ENCODE measurements at regions not wholly inside any gene's neighbourhood (a gene's known extent, or its start where the extent isn't known, plus 50 kb on each side); places are given as distances from the start of the nearest gene placed in this dataset.
A peak's percentile ranks its signal among the peaks of the same experiment; 100 is the strongest.

DNA sequence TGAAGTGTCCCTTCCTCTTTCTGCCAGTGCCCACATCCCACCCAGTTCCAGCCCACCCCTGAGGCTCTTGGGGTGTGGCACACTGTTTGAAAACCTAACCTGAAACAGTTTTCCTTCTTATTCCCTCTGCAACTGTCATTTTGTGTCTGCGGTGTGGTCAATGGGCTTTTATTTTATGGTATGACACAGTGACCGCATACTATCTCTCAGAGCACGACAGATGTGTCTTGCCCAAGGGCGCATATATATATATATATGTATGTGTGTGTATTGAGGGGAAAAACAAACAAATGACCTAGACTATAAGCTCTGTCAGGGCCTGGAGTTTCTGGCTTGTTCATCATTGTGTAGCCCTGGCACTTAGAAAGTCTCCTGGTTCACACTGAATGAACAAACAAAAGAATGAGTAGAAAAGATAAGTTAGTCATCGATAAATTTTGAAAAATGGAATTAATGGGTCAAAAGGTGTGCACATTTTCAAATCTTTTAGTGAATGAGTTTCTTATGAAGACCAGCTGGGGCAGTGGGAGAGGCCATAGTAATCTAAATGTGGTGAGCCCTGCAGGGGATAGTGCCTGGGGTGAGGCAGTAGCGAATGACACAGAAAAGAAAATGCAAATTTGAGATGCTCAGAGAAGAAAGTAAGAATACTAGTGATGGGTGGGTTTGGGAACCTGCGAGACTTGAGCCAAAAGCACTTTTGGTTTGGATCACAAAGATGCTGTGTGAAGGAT lies 198.4 kb downstream of the SNX10 start:
- Histone ChIP-seq H3K4me3 (no peak overlapping the region), H3K9me3 (no peaks in the 10 kb centered on the region), H3K27me3 (ENCODE audit: insufficient read depth in 3 of 3, low read length in 2 of 3) (no peaks in the 10 kb centered on the region), H3K27ac (no peak overlapping the region), H3K36me3 (ENCODE audit: insufficient read depth in 1 of 2, low read depth in 1 of 2) (no peaks in the 10 kb centered on the region), H3K4me1 (peaks cover 6% of the 10 kb centered on the region)
- WGBS, 3 donors = 69 to 72% (median 70%) methylated on average over 7 of the region's 7 CpGs
- DNase-seq (no peak), ATAC-seq (no peak)
- intact Hi-C loops (cut with DNase I) = loop anchor here in 1 of 2 donors (10.0 kb wide), 1 partner anchor 595 kb away; no protein-coding TSS in a partner anchor
- TF ChIP-seq, protein P1, sequence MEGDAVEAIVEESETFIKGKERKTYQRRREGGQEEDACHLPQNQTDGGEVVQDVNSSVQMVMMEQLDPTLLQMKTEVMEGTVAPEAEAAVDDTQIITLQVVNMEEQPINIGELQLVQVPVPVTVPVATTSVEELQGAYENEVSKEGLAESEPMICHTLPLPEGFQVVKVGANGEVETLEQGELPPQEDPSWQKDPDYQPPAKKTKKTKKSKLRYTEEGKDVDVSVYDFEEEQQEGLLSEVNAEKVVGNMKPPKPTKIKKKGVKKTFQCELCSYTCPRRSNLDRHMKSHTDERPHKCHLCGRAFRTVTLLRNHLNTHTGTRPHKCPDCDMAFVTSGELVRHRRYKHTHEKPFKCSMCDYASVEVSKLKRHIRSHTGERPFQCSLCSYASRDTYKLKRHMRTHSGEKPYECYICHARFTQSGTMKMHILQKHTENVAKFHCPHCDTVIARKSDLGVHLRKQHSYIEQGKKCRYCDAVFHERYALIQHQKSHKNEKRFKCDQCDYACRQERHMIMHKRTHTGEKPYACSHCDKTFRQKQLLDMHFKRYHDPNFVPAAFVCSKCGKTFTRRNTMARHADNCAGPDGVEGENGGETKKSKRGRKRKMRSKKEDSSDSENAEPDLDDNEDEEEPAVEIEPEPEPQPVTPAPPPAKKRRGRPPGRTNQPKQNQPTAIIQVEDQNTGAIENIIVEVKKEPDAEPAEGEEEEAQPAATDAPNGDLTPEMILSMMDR (IDR thresholded peaks at IDR 0.05) = no peak

DNA sequence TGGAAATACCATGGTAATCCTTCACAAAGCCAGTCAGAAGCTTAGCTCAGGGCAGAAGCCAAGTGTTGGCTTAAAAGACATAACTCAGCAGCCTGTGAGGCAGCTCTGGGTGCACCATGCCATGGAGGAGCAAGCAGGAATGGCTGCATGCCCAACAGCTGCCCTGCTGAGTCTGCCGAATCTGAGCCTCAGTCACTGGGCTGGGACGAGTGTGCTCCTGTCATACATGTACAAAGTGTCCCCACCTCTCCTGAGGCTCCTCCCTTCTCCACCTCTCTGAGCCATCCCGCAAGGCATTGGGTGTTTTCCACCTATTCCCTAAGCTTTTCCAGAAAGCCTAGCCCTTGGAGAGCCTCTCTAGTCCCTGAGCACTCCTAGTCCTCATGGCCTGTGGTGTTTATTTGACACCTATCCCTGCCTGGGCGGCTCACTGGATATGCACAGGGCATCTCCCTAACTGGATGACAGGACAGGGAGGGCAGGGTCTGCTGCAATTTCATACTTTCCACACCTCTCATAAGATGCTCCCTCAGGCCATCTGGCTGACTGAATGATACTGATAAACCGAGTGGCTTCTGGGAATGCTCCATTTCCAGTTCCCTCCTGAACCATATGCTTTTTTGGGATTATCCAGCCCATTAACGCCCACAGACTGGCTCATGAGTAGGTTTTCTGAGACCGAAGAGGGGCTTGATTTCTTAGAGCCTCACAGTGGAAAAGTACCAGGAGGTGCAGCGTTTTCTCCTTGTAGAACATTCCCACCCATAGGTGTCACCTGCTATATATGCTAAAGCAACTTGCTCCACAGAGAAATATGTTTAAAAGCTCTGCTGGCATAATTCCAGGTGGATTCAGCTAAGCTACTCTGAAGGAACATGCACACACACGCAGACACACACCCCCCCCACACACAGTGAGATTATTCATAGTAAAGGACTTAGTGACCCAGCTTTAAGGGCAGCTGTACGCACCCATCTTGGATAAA lies 199.3 kb downstream of the SNX10 start:
- 49% methylated on average over 10 of the region's 10 CpGs for WGBS, 3 donors
- Histone ChIP-seq H3K4me1 (peaks cover 6% of the 10 kb centered on the region), H3K27ac (no peak overlapping the region), H3K4me3 (no peak overlapping the region), H3K36me3 (ENCODE audit: insufficient read depth in 1 of 2, low read depth in 1 of 2) (no peaks in the 10 kb centered on the region), H3K9me3 (no peaks in the 10 kb centered on the region), H3K27me3 (ENCODE audit: insufficient read depth in 3 of 3, low read length in 2 of 3) (no peaks in the 10 kb centered on the region)
- TF ChIP-seq, protein P1 (IDR thresholded peaks at IDR 0.05) = no peak
- intact Hi-C loops (cut with DNase I) = loop anchor here in 1 of 2 donors (10.0 kb wide), 1 partner anchor 596 kb away; no protein-coding TSS in a partner anchor
- DNase-seq (peak in 1 of 2 donors; percentile 76), ATAC-seq (peak; percentile 33 to 98 (median 92))

DNA sequence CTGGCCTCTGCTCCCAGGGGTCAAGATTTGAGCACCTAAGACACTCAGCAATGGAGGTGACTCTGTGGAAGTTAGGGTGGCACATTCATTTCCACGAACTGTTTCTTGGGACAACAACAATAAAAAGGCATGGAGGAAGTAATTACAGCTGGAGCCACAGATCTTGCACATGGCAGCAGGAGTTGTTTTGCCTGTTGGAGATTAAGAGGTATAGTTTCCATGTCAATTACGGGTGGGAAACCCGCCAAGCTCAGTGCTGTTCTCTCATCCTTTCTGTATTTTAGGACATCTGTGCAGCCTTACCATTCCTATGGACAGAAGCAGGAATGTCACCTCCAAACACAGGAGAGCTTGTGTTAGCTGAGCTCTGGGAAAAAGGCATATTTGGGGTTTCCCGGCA lies 201.2 kb downstream of the SNX10 start:
- no peaks in the 10 kb centered on the region for H3K27me3 ChIP-seq (ENCODE audit: insufficient read depth in 3 of 3, low read length in 2 of 3)
- DNase-seq (no peak), ATAC-seq (no peak)
- H3K9me3 ChIP-seq = no peaks in the 10 kb centered on the region
- TF ChIP-seq, protein P1 (IDR thresholded peaks at IDR 0.05) = no peak
- H3K36me3 ChIP-seq (ENCODE audit: insufficient read depth in 1 of 2, low read depth in 1 of 2) = no peaks in the 10 kb centered on the region
- no peak overlapping the region for H3K27ac ChIP-seq
- intact Hi-C loops (cut with DNase I) = loop anchor here in 1 of 2 donors (10.0 kb wide), 1 partner anchor 598 kb away; no protein-coding TSS in a partner anchor
- no peak overlapping the region for H3K4me3 ChIP-seq
- peaks cover 6% of the 10 kb centered on the region for H3K4me1 ChIP-seq
- WGBS, 3 donors = 71 to 85% (median 83%) methylated on average over 4 of the region's 4 CpGs

DNA sequence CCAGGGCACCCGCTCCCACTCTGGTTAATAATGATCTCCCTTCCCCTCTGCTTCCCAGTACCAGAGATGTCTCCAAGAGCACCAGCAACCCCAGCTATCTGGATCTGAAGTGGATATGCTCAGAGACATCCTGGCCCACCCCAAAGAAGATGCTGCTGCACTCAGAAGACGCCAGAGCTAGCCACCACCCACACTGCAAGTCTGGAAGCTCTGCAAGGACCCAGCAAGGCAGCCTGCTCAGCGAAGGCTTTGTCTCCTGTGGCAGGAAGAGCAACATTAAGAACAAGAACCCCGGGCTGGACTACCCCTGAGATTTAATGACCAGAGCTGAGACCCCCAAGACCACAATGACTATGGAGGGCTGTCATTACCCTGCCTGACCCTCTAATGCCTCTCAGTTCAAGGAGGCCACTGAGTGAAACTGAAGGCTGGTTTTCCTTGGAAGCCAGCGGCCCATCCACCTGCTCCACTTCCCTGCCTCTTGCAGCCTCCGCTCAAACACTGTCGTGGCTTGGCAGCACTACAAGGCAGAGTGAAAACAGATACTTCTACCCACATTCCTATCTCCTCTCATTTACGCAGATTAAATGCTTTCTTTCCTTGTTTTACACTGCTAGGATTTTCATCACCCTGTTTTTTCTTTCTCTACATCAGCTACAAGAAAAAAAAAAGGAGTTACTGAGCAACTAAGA lies 202.2 kb downstream of the SNX10 start:
- peaks cover 6% of the 10 kb centered on the region for H3K4me1 ChIP-seq
- H3K27ac ChIP-seq = no peak overlapping the region
- TF ChIP-seq, protein P1 (IDR thresholded peaks at IDR 0.05) = no peak
- intact Hi-C loops (cut with DNase I) = loop anchor here in 1 of 2 donors (10.0 kb wide), 1 partner anchor 599 kb away; no protein-coding TSS in a partner anchor
- WGBS, 3 donors = 64 to 75% (median 66%) methylated on average over 8 of the region's 8 CpGs
- DNase-seq (no peak), ATAC-seq (no peak)
- H3K36me3 ChIP-seq (ENCODE audit: insufficient read depth in 1 of 2, low read depth in 1 of 2) = no peaks in the 10 kb centered on the region
- no peaks in the 10 kb centered on the region for H3K9me3 ChIP-seq
- H3K27me3 ChIP-seq (ENCODE audit: insufficient read depth in 3 of 3, low read length in 2 of 3) = no peaks in the 10 kb centered on the region
- no peak overlapping the region for H3K4me3 ChIP-seq
